HCT116 (cell line): ENCODE measurements at regions not wholly inside any gene's neighbourhood (a gene's known extent, or its start where the extent isn't known, plus 50 kb on each side); places are given as distances from the start of the nearest gene placed in this dataset.

Experiments
- ATAC-seq: fragments of 200-7000 bp; cut with Tn5 transposase; 2 replicates; pipeline ENCODE4 v1.9.1; 2020; ENCODE audit warnings: mild to moderate bottlenecking, moderate library complexity
- BruUV-seq: library from RNA; stranded (reverse); fragments of 400-500 nt; replicated peaks from 2 replicates; lab custom pipeline; 2021; lab: Mats Ljungman, UMichigan
- CTCF ChIA-PET: fragments of 300-600 bp; sonication (Branson Sonifier 250); formaldehyde crosslinking; loops from one replicate; lab custom pipeline; 2021; ENCODE audit warnings: antibody characterized with exemption; lab: Charles Lee
- POLR2A ChIA-PET: fragments of 300-600, 350-600 bp; sonication (Branson Sonifier 250); formaldehyde crosslinking; loops from one replicate; lab custom pipeline; 2021; ENCODE audit warnings: antibody characterized with exemption; lab: Charles Lee
- RAD21 ChIA-PET, 2 experiments: fragments of 300-600 bp; sonication (Branson Sonifier 250); formaldehyde crosslinking; loops; one replicate each; lab custom pipeline; 2023; ENCODE audit warnings: low total read pairs in 2 of 2; ENCODE audit not compliant: uncharacterized antibody in 2 of 2, unreplicated experiment in 2 of 2, low non-redundant PET in 1 of 2; lab: Charles Lee
- DNase-seq: peaks from one replicate; pipeline ENCODE4 v3.0.0-alpha.2; 2010; ENCODE audit warnings: low read depth, low spot score
- H2AFZ ChIP-seq: fragments of 200-600 bp; shearing (Covaris generic), sonication (generic); 2 replicates; pipeline ENCODE4 v1.6.1; 2017; ENCODE audit warnings: low read depth, mixed run types, mixed read lengths, antibody characterized with exemption, low read length; ENCODE audit not compliant: poor library complexity, severe bottlenecking
- H3K27ac ChIP-seq: 2 replicates; pipeline ENCODE4 v1.5.1; 2012; ENCODE audit warnings: low read depth, low read length
- H3K27me3 ChIP-seq: fragments of 200-600 bp; sonication (generic); 2 replicates; pipeline ENCODE4 v1.6.1; 2016; ENCODE audit warnings: mixed run types, low read length, mixed read lengths; ENCODE audit not compliant: insufficient read depth
- H3K36me3 ChIP-seq, 2 experiments: fragments of 200-500 bp in 1 of 2; fragments of 200-600 bp in 1 of 2; sonication (Bioruptor generic) in 1 of 2; sonication (generic) in 1 of 2; 2 replicates each; pipeline versions ENCODE4 v1.5.1 to v1.6.1; 2014 to 2016; ENCODE audit warnings: low read length in 2 of 2, inconsistent platforms in 1 of 2, mixed read lengths in 1 of 2, mixed run types in 1 of 2; ENCODE audit not compliant: insufficient read depth in 2 of 2, control insufficient read depth in 1 of 2
- H3K4me1 ChIP-seq, 2 experiments: fragments of 200-600 bp in 1 of 2; sonication (generic) in 1 of 2; 2 replicates each; pipeline versions ENCODE4 v1.5.1 to v1.6.1; 2012 to 2017; ENCODE audit warnings: low read length in 2 of 2, inconsistent platforms in 1 of 2, mild to moderate bottlenecking in 1 of 2, mixed read lengths in 1 of 2, mixed run types in 1 of 2, moderate library complexity in 1 of 2; ENCODE audit not compliant: insufficient read depth in 2 of 2, control insufficient read depth in 1 of 2
- H3K4me2 ChIP-seq: fragments of 200-600 bp; sonication (generic); 2 replicates; pipeline ENCODE4 v1.6.1; 2017; ENCODE audit warnings: mixed run types, low read length, mixed read lengths
- H3K4me3 ChIP-seq, 2 experiments: fragments of 200-600 bp in 1 of 2; sonication (generic) in 1 of 2; replicated peaks in 1 of 2; 2 replicates each; pipeline ENCODE4 v1.5.1; 2011 to 2016; ENCODE audit warnings: low read length in 2 of 2, control low read depth in 1 of 2, low read depth in 1 of 2, mild to moderate bottlenecking in 1 of 2, mixed read lengths in 1 of 2, mixed run types in 1 of 2
- H3K79me2 ChIP-seq: fragments of 200-600 bp; sonication (generic); 2 replicates; pipeline ENCODE4 v1.6.1; 2017; ENCODE audit warnings: mild to moderate bottlenecking, mixed run types, low read length, moderate library complexity, mixed read lengths; ENCODE audit not compliant: insufficient read depth
- H3K9ac ChIP-seq: fragments of 200-600 bp; sonication (generic); 2 replicates; pipeline ENCODE4 v1.6.1; 2016; ENCODE audit warnings: low read length, mixed read lengths
- H3K9me2 ChIP-seq: fragments of 200-600 bp; sonication (generic), shearing (Covaris generic); 2 replicates; pipeline ENCODE4 v1.6.1; 2017; ENCODE audit warnings: mixed run types, mild to moderate bottlenecking, moderate library complexity; ENCODE audit not compliant: insufficient read depth
- H3K9me3 ChIP-seq, 2 experiments: fragments of 200-500 bp in 1 of 2; fragments of 200-600 bp in 1 of 2; sonication (Bioruptor generic) in 1 of 2; sonication (generic) in 1 of 2; 2 replicates each; pipeline ENCODE4 v1.6.1; 2014 to 2017; ENCODE audit warnings: low read length in 2 of 2, mixed read lengths in 2 of 2, inconsistent platforms in 1 of 2, low read depth in 1 of 2, mild to moderate bottlenecking in 1 of 2, mixed run types in 1 of 2, moderate library complexity in 1 of 2; ENCODE audit not compliant: control insufficient read depth in 1 of 2, insufficient read depth in 1 of 2
- H4K20me1 ChIP-seq: fragments of 200-600 bp; sonication (generic), shearing (Covaris generic); 2 replicates; pipeline ENCODE4 v1.6.1; 2017; ENCODE audit warnings: mixed run types, mild to moderate bottlenecking, moderate library complexity; ENCODE audit not compliant: insufficient read depth
- CBX3 ChIP-seq: IDR thresholded peaks from 2 replicates; pipeline ENCODE4 v1.6.1; 2012; ENCODE audit warnings: low read depth
- CEBPB ChIP-seq: IDR thresholded peaks from 2 replicates; pipeline ENCODE4 v1.6.1; 2012; ENCODE audit warnings: low read depth
- EGR1 ChIP-seq: IDR thresholded peaks from 2 replicates; pipeline ENCODE4 v1.6.1; 2012; ENCODE audit warnings: low read depth
- ELF1 ChIP-seq: IDR thresholded peaks from 2 replicates; pipeline ENCODE4 v1.6.1; 2012; ENCODE audit warnings: low read depth, borderline replicate concordance
- JUND ChIP-seq: IDR thresholded peaks from 2 replicates; pipeline ENCODE4 v1.6.1; 2012
- POLR2A ChIP-seq: IDR thresholded peaks from 2 replicates; pipeline ENCODE4 v1.7.0; 2011; ENCODE audit warnings: borderline replicate concordance; ENCODE audit not compliant: insufficient read depth, insufficient read length; ENCODE audit errors: extremely low read depth
- POLR2AphosphoS5 ChIP-seq: IDR thresholded peaks from 2 replicates; pipeline ENCODE4 v1.6.1; 2011; ENCODE audit warnings: mild to moderate bottlenecking, low read depth, low read length, moderate library complexity
- SP1 ChIP-seq: IDR thresholded peaks from 2 replicates; pipeline ENCODE4 v1.6.1; 2012; ENCODE audit warnings: low read depth
- SRF ChIP-seq: IDR thresholded peaks from 2 replicates; pipeline ENCODE4 v1.6.1; 2012; ENCODE audit warnings: low read depth
- YY1 ChIP-seq: IDR thresholded peaks from 2 replicates; pipeline ENCODE4 v1.6.1; 2011; ENCODE audit warnings: low read length, low read depth, moderate library complexity, mild to moderate bottlenecking; ENCODE audit not compliant: insufficient replicate concordance; ENCODE audit errors: extremely low read depth
- ZFX ChIP-seq: fragments of 450-650 bp; IDR thresholded peaks from 2 replicates; pipeline ENCODE4 v1.6.1; 2017
- intact Hi-C: fragments of 100-400 bp; cut with micrococcal nuclease; formaldehyde crosslinking; loops from 2 replicates; pipeline ENCODE4 v1.10.0; 2022
- TF ChIP-seq, protein P1 (sequence below): IDR thresholded peaks from 2 replicates; pipeline ENCODE4 v1.6.1; 2011; ENCODE audit warnings: mild to moderate bottlenecking, low read length, moderate library complexity; ENCODE audit not compliant: insufficient replicate concordance; ENCODE audit errors: extremely low read depth

DNA sequence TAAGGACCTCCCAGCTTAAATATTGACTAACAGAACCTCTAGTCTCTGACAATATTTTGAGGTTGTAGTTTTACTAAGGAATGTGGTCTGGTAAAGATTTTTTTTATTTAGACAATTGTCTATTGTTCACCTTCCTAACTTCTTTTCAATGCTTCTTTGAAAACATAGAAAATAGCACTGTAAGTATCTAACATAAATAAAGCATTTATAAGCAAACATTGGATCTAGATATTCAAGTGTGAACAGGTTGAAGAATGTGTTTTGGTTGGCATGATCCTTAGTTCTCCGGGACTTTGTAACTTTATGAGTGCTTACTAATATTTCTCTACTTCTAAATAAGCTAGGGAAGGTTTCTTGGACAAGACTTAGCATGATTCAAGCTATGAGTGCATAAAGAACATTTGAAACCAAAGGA, 285.4 kb upstream of the ARSJ start:
- no peak overlapping the region for H3K4me3 ChIP-seq
- no peaks in the 10 kb centered on the region for H3K9me3 ChIP-seq
- H2AFZ ChIP-seq, result peak overlapping the region; percentile 28
- ATAC-seq (no peak), DNase-seq (peak; percentile 6)
- no TSS peak for BruUV-seq
- no peaks in the 10 kb centered on the region for H3K9me2 ChIP-seq
- H3K36me3 ChIP-seq, result no peaks in the 10 kb centered on the region
- H3K27me3 ChIP-seq, result no peaks in the 10 kb centered on the region
- ChIA-PET CTCF (no interaction called here), POLR2A (no interaction called here), RAD21 (no interaction called here)
- intact Hi-C loops, result no loop called here
- no peak overlapping the region for H3K27ac ChIP-seq
- H3K4me1 ChIP-seq, result no peaks in the 10 kb centered on the region; a peak in 2 of 4 replicates
- TF ChIP-seq ZFX, result no peak
- TF ChIP-seq EGR1, result no peak
- no peak for TF ChIP-seq POLR2AphosphoS5
- TF ChIP-seq CBX3, result no peak
- no peak for TF ChIP-seq CEBPB
- no peak for TF ChIP-seq ELF1
- no peak for TF ChIP-seq YY1
- H4K20me1 ChIP-seq, result no peaks in the 10 kb centered on the region; the same call in 1 of the 2 replicates
- H3K79me2 ChIP-seq, result no peaks in the 10 kb centered on the region
- H3K4me2 ChIP-seq, result no peak overlapping the region
- no peak overlapping the region for H3K9ac ChIP-seq

DNA sequence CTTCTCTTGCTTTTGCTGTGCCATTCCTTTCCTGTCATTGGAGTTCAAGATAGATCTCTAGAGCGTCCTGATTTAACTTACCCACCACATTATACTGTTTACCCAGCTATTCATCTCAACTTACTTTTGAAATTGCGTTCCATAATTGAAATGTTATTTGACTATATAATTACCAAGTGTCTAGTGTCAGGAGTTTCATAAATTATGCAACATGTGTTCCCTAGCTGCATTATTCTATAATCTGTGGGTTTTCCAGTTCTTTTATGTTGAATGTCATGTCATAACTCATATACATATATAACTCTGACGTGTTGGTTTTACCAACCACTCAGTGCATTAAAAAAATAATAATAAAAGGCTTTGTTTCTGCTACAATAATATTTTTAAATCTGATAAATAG, 285.9 kb upstream of the ARSJ start:
- no TSS peak for BruUV-seq
- Histone ChIP-seq H3K4me2 (no peak overlapping the region), H3K9me2 (no peaks in the 10 kb centered on the region), H3K36me3 (no peaks in the 10 kb centered on the region), H4K20me1 (no peaks in the 10 kb centered on the region; the same call in 1 of the 2 replicates), H2AFZ (peak overlapping the region; percentile 32), H3K27me3 (no peaks in the 10 kb centered on the region), H3K27ac (no peak overlapping the region), H3K79me2 (no peaks in the 10 kb centered on the region), H3K4me3 (no peak overlapping the region), H3K9ac (no peak overlapping the region), H3K9me3 (no peaks in the 10 kb centered on the region), H3K4me1 (no peaks in the 10 kb centered on the region; a peak in 2 of 4 replicates)
- TF ChIP-seq YY1 (no peak), POLR2A (no peak), SRF (no peak), CEBPB (no peak), SP1 (no peak), ZFX (no peak), ELF1 (no peak), JUND (no peak), EGR1 (no peak)
- TF ChIP-seq, protein P1, sequence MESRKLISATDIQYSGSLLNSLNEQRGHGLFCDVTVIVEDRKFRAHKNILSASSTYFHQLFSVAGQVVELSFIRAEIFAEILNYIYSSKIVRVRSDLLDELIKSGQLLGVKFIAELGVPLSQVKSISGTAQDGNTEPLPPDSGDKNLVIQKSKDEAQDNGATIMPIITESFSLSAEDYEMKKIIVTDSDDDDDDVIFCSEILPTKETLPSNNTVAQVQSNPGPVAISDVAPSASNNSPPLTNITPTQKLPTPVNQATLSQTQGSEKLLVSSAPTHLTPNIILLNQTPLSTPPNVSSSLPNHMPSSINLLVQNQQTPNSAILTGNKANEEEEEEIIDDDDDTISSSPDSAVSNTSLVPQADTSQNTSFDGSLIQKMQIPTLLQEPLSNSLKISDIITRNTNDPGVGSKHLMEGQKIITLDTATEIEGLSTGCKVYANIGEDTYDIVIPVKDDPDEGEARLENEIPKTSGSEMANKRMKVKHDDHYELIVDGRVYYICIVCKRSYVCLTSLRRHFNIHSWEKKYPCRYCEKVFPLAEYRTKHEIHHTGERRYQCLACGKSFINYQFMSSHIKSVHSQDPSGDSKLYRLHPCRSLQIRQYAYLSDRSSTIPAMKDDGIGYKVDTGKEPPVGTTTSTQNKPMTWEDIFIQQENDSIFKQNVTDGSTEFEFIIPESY, result no peak
- ChIA-PET RAD21 (no interaction called here), CTCF (no interaction called here), POLR2A (no interaction called here)
- DNase-seq (no peak), ATAC-seq (no peak)
- intact Hi-C loops, result no loop called here
